Activated CD4-positive, CD25-positive, alpha-beta regulatory T cell treated with anti-CD3 and anti-CD28 coated beads, Interleukin-2, amount 50 U/mL, for 72 hours (primary cell): ENCODE measurements at regions not wholly inside any gene's neighbourhood (a gene's known extent, or its start where the extent isn't known, plus 50 kb on each side); places are given as distances from the start of the nearest gene placed in this dataset.

Experiments
- DNase-seq: peaks from one replicate; pipeline ENCODE4 v3.0.0; 2021

DNA sequence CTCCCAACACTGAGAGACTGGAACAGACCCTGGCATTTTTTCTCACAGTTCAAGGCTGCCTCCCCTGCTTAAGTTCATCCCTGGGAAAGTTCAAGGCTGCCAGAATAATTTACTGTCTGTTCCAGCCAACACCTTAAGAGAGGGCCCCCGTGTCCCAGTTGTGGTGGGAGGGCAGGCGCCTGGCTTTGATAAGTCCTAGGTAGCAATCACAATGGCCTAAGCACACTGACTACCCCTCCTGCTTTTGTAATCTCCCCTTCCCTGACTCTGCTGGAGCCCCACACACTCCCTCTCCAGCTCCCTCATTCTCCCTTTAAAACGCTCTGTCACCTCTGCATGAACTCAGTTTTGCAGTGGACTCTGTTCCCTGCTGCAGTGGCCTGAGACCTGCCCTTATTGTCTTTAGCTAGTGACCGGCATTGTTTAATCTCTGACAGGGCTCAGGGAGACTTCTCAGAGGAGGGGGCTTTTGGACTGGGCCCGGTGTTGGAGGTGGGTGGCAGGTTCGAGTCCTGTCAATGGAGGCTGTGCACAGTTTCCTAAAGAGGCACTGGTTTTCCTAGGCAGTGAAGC, 507.2 kb downstream of the TBC1D22A start:
- no peak for DNase-seq

DNA sequence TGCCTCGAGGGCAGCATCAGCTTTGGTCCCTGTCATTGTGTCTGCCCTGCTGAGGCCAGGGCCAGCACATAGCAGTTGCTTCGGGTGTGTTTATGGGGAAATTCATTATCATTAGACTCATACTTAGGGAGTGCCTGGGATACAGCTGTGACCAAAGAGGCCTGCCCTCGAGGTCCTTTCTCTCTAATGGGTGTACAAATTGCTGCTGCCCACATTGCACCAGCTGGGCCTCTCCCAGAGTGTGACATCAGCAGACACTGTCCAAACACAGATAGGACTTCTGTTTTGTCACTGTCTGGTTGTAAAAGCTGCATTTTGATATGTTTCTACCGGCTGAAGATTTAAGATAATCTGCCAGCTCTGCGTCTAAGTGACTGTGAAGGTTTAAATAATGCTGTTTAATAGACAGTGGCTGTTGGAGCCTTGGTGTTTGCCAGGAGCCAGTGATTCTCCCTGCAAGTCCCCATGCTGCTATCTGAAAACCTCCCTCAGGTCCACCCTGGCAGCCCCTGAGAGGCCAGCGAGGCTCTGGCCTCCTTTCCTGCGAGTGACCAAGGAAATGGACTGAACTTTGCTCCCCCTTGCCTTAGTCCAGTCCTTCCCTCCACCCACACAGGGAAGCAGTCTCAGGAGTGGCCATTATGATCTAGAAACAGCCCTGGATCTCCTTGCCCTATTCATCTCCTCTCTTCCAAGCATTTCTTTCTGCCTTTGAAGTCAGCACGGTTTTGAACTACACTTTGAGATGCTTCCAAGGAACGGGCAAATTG, 505.2 kb downstream of the TBC1D22A start:
- DNase-seq, result no peak

DNA sequence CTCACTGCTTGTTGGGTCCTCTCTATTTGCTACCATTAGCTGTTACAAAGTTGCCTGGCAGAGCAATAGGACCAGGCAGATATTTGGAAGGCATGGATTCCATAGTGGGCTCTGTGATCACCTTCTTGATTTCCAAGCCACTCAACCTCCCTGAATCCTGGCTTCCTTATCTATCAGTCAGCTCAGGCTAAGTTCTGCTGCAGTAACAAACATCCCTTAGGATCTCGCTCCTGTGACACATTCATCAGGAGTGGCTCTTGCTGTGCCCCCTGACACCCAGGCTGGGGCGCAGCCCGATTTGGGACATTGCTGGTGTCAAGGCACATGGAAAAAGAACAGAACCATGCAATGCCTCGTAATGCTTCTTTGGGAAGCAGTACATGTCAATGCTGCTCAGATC, 503.9 kb downstream of the TBC1D22A start:
- no peak for DNase-seq

DNA sequence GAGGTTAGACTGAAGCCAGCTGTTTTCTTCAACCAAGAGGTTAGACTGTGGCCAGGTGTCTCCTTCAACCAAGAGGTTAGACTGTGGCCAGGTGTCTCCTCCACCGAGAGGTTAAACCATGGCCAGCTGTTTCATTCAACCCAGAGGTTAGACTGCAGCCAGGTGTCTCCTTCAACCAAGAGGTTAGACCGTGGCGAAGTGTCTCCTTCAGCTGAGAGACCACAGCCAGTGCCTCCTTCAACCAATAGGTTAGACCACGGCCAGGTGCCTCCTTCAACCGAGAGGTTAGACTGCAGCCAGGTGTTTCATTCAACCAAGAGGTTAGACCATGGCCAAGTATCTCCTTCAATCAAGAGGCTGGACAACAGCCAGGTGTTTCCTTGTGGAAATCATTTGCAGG, 498.1 kb downstream of the TBC1D22A start:
- DNase-seq, result no peak

DNA sequence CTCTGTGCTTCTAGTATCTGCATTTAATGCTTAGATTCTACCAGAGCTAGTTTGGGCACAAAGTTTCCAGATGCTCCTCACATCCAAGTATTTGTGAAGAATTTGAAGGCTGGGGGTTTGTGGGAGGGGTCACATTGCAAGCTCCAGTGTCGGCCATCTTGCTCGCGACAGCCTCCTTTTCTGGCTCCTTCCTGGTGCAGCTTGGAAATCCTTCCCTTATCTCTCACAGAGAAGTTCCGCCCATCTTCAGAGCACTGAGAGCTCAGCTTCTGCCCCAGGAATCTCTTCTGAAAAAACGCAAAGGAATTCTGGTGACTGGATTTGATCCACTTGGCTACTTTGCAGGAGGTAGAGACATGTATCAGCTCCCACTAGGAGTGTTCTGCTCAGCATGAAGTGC, 497.5 kb downstream of the TBC1D22A start:
- no peak for DNase-seq

DNA sequence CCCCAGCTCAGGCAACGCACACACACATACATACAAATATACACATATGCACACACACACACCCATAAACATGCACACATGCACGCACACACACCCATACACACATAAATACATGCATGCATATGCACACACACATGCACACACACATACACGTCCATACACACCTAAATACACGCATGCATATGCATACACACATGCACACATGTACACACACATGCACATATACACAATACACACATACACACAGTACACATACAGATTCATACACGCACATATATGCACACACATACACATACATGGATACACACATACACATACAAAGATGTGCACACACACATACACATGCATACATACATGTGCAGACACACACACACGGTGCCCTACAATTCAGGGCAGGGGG, 496.6 kb downstream of the TBC1D22A start:
- DNase-seq, result no peak

DNA sequence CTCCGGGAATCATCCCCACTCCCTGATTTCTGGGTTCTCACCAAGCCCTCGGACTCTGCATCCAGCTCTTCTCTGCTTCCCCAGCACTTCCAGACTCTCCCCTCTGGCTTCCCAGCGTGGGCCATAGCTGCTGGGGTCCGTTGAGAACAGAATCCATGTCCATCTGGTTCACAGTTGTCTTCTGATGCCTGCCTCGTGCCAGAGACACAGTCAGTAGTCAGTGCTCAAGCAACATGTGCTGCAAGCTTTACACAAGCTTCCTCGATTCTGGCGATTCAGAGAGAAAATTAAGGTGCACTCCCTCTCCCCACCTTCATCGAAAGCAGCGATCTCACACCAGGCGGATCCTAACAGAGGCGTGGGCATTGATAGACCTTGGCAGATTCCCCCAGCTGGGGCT, 495.5 kb downstream of the TBC1D22A start:
- no peak for DNase-seq

DNA sequence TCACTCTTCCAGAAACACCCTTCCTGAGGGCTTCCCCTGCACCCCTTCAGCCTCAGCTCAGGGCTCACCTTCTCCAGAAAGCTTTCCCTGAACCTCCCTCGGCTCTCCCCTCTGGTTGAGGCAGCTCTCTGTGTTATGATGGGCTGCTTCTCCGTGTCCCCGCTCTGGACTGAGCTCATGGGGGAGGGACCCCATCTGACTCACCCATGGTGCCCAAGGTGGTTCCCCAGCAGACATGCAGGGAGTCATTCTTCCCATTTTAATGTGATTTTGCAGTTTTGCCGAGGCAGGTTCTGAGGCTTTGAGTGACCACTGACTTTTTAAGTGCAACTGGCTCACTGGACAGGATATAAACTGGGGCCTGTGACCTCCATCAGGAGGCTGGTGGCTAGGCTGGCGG, 495.1 kb downstream of the TBC1D22A start:
- no peak for DNase-seq

DNA sequence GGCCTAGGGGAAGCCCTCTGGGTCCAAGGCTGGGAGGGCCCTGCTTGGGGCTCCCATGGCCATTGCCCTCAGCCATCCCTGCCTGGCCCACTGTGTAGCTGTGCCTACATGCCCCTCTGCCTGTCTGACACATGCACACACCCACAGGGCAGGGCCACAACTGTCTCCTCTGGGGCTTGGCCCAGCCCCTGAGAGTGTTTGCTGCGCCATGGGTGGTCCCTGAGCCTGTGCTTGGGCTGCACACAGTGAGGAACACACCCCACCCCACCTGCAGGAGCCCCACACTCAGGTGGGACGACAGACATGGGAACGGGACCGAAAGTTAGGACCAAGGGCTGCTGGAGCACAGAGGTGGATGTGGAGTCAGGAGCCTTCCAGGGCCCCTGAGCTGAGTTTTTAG, 489.5 kb downstream of the TBC1D22A start:
- no peak for DNase-seq

DNA sequence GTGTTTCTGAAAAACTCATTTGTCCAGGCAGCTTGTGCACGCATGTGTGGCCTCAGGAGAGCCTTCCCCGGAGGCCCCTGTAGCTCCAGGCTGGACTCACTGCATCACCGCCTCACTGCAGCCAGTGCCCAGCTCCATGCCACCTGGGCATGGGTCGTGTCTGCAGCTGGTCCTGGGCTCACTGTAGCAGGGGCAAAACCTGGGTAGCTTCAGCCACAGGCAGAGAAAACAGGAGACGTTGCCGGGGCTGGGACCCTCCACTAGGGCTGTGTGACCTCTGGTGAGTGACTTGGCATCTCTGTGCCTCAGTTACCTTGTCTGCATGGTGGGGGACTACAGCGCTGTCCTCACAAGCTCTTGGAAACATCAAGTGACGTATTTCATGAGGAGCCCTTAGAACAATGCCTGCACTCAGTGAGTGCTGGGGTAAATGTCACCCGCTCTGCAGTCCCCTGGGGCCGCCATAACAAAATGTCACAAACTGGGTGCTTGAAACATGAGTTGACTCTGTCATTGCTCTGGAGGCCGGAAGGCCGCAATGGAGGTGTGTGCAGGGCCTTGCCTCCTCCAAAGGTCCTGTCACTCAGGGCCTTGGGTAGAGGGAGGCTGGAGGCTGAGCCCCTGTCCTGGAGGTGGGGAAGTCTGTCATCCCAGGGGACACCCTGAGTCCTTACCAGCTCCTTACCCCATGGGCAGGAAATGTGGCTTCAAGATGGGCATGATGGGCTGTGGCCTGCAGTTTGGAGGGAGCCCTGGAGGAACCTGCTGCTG, 488.7 kb downstream of the TBC1D22A start:
- DNase-seq, result no peak

DNA sequence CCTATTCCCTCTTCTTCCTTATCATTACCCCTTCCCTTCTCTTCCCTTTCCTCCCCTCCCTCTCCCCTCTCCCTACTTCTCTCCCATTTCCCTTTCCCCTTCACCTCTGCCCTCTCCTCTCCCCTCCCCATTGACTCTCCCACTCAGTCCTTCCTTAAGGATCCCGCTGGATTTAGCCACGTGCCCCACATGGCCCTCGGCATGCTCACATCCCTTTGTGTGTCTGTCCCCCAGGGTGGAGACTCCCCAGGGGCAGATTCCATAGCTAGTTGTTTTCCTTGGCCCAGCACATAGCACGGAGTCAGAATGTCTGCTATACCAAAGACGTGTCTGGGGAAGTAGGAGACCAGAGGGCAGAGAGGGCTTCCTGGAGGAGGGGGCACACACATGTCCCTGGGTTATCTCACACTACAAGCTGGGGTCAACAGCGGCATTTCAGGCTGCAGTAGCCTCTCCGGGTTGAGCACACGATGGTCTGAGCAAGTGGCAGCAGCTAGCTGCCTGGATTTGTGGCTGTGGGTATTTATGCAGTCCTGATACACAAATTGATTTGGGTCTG, 487.0 kb downstream of the TBC1D22A start:
- DNase-seq, result no peak

DNA sequence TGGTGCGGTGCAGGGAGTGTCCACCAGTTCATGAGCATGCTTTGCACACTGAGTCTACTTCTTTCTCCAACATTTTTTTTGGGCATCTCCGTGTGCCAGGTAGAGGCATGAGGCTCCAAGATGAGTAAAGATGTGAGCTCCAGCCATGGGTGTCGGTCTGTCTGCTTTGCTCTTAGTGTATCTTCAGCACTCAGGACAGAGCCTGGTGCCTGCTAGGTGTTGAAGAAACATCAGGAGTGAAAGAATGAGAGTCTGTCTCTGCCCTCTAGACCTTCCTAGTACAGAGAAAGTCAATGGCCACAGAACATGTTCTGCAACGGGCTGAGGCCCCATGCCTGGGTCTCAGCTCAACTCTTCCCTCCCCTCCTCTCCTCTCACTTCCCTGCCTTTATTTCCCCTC, 486.5 kb downstream of the TBC1D22A start:
- DNase-seq, result no peak

DNA sequence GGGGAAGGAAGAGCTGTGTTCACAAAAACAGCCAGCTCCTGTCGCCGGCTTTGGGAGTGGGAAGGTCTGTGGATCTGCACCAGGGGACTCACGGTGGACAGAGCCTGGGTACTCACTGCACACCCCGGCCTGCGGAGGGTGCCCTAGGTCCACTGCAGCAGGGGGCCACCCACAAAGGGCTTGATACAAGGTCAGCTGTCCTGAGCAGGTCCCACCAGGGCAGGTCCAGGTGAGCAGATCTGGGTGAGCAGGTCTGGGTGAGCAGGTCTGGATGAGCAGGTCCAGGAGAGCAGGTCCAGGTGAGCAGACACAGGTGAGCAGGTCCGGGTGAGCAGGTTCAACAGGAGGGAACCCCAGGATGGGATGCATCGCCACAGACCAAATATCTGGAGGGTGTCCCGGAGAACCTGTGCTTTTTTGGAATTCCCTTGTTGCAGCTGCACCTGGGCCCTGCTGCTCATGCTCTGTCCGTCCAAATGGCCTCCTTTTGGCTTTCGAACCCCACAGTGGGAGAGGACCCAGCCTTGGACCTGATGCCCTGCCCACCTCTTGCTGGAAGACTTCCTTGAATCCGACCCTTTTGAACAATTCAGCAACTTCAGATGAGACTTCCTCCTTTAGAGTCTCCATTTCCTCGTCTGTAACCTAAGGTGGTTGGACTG, 485.3 kb downstream of the TBC1D22A start:
- DNase-seq, result no peak

DNA sequence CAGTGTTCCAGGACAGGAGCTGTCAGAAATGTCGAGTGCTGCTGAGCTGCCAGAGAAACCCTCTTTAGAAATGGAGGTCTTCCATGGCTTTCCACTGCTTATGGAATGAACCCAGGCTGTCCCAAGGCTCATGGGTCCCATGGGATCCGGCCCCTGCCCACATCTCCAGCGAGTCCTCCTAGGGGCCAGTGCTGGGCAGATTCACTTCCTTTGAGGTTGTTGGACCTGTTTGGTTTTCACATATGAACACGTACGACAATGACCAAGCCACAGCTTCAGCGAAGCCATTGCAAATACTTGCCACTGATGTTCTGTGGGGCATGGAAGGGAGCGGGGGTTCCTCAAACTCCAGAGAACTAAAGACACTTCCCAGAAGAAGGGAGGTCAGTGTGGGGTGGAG, 483.3 kb downstream of the TBC1D22A start:
- no peak for DNase-seq

DNA sequence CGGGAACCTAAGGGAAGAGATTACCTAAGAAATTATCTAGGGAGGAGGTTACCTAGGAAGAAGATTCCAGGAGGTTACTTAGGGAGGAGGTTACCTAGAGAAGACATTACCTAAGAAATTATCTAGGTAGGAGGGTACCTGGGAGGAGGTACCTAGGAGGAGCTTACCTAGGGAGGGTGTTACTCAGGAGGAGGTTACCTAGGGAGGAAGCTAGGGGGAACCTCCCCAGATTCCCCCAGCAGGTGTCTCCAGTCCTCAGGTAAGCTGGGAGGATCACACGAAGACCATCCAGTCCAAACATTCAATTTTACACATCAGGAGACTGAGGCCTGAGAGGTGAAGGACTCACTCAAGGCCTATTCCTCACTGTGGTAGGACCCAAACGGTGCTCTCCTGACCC, 482.8 kb downstream of the TBC1D22A start:
- DNase-seq, result no peak

DNA sequence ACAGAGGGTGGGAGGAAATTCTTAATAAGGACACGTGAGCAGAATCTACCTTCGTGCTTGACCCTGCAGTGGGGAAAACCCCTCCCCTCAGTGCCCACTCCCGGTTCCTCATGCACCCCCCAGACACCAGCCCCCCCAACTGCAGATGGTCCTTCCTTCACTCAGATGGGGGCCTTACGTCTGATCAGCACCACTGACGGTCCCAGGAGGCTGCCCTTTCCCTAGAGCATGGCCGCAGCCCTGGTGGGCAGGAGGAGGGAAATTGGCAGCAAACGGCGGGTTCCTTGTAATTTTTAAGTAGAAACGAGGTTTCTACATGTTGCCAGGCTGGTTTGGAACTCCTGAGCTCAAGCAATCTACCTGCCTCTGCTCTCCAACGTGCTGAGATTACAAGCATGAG, 477.7 kb downstream of the TBC1D22A start:
- DNase-seq, result no peak

DNA sequence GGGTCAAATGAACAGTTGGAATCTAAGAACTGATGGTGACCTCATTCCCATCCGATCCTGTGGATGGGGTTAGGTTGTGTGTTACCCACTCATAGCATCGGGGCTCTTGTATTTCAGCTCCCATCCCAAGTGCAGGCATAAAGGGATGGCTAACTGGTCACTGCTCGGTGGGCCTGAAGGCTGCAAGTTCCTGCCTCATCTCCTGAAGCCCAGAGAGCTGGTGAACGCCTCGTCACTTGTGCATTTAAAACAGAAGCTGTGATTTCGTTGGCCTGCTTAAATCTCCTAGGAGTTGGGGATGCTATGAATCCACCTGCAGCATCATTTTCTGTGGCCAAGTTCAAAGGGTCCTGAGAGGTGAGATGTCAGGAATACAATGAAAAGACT, 477.0 kb downstream of the TBC1D22A start:
- no peak for DNase-seq

DNA sequence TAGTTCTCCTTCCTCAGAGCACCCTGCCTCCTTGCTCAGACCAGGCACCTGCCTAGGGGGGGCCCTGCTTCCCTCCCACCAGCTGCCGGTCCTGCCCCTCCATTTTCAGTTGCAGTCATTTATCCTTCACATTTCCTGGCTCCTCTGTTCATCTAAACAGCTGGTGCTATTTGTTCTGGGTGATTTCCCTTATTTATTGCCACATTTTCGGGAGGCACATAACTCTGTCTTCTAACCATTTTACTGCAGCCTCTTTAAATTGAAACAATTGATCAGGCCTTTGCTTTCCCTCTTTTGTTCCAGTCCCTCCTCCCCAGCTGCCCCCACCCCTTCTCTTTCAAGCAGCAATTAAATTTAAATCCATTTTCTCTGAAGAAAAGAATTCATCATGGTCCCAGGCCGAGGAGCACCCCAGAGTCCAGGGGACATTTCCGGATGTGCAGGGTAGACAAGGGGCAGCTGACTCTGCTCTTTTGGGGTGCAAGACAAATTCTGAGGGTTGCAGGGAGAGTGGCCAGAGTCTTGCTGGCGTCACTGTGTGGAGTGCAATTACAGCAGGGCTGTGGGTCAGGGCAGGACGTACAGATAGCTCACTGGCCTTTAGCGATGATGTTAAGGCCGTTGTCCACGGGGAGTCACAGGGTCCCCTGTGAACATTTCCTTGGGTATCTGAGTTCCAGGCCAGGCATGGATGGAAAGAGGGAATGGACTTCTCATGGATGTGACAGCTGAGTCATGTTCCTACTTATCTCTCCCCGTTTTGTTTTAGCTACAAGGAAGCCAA, 476.4 kb downstream of the TBC1D22A start:
- DNase-seq, result no peak

DNA sequence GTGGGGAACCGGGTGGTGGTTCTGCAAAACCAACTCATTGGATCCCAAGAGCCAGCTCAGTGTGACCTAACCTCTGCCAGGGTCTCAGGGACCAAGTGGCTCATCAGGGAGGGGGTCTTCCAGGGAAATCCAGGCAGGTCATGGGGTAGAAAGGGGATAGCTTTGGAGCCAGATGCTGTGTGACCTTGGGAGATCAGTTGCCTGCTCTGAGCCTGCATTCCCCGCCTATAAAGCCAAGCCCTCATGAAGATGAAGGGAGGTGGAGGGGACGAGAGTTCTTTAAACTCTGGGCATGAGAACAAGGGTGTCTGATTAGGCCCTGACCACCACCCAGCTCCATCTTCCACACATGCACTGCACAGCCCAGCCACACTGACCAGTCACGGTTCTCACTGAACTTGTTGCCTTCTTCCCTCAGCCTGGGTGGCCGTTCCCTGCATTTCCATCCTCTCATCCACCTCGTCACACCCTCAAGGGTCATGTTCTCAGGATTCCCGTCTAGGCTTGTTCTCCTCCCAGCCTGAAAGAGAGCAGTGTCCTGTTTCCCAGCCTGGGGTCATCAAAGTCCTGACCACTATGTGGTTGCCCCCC, 475.5 kb downstream of the TBC1D22A start:
- no peak for DNase-seq

DNA sequence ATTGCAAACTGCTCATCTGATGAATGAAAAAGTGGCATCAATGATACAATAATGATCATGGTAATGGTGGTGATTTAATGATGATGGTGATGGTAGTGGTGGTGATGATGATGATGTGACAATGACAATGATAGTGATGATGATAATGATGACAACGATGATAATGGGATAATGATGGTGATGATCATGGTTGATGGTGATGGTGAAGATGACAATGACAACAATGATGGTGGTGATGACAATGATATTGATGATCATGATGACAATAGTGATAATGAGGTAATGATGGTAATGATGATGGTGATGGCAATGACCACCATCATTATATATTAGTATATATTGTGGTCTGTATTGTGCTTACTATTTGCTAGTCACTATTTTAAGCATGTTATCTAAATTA, 474.3 kb downstream of the TBC1D22A start:
- no peak for DNase-seq

DNA sequence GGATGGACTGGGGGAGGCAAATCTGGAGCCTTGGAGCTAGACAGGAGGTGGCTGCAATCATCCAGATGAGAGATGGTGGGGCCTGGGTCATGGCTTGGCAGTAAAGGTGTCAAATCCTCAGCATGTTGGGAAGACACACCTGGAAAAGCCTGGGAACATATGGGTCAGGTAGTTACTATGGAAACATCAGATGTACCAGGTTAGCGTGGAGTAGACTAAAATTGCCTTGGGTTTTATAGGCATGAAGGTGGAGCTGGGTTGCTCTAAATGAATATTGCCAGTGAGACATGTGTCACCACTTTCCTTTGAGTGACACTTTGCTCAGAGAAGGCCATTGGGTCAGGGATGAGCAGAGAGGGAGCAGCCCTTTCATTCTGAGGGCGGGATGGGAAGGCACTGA, 473.7 kb downstream of the TBC1D22A start:
- DNase-seq, result no peak
